GM23248 (cell line): ENCODE measurements at regions not wholly inside any gene's neighbourhood (a gene's known extent, or its start where the extent isn't known, plus 50 kb on each side); places are given as distances from the start of the nearest gene placed in this dataset.

Experiments
- DNase-seq: peaks from one replicate; pipeline ENCODE4 v3.0.0-alpha.2; 2015
- H2AFZ ChIP-seq: fragments of 200-600 bp; sonication (generic); 2 replicates; pipeline ENCODE4 v1.6.1; 2016; ENCODE audit warnings: antibody characterized with exemption
- H3F3A ChIP-seq: fragments of 200-600 bp; sonication (generic); 2 replicates; pipeline ENCODE4 v1.6.1; 2016; ENCODE audit warnings: mild to moderate bottlenecking, antibody characterized with exemption, mixed run types; ENCODE audit not compliant: insufficient read depth
- H3K27ac ChIP-seq: fragments of 200-600 bp; sonication (generic); 2 replicates; pipeline ENCODE4 v1.5.1; 2016; ENCODE audit warnings: mild to moderate bottlenecking
- H3K27me3 ChIP-seq: fragments of 200-600 bp; sonication (generic); replicated peaks from 2 replicates; pipeline ENCODE4 v1.6.1; 2016; ENCODE audit warnings: mild to moderate bottlenecking; ENCODE audit not compliant: insufficient read depth
- H3K36me3 ChIP-seq: fragments of 200-600 bp; sonication (generic); 2 replicates; pipeline ENCODE4 v1.6.1; 2016; ENCODE audit warnings: low read depth, mild to moderate bottlenecking
- H3K4me1 ChIP-seq: fragments of 200-600 bp; sonication (generic); 2 replicates; pipeline ENCODE4 v1.6.1; 2016; ENCODE audit warnings: mild to moderate bottlenecking; ENCODE audit not compliant: insufficient read depth
- H3K4me2 ChIP-seq: fragments of 200-600 bp; sonication (generic); one replicate; pipeline ENCODE4 v1.6.1; 2016; ENCODE audit warnings: mild to moderate bottlenecking; ENCODE audit not compliant: unreplicated experiment
- H3K4me3 ChIP-seq: fragments of 200-600 bp; sonication (generic); 2 replicates; pipeline ENCODE4 v1.5.1; 2016; ENCODE audit warnings: mild to moderate bottlenecking
- H3K79me2 ChIP-seq: fragments of 200-600 bp; sonication (generic); 2 replicates; pipeline ENCODE4 v1.6.1; 2016; ENCODE audit warnings: mild to moderate bottlenecking; ENCODE audit not compliant: insufficient read depth
- H3K9ac ChIP-seq: fragments of 200-600 bp; sonication (generic); 2 replicates; pipeline ENCODE4 v1.6.1; 2016; ENCODE audit warnings: mild to moderate bottlenecking
- H3K9me2 ChIP-seq: fragments of 200-600 bp; sonication (generic); 2 replicates; pipeline ENCODE4 v1.6.1; 2016; ENCODE audit warnings: mixed run types, mild to moderate bottlenecking, moderate library complexity; ENCODE audit not compliant: insufficient read depth
- H3K9me3 ChIP-seq: fragments of 200-600 bp; sonication (generic); one replicate; pipeline ENCODE4 v1.6.1; 2017; ENCODE audit warnings: low read depth
- H4K20me1 ChIP-seq: fragments of 200-600 bp; sonication (generic); 2 replicates; pipeline ENCODE4 v1.6.0; 2016; ENCODE audit not compliant: insufficient read depth
- EZH2 ChIP-seq: fragments of 200-600 bp; sonication (generic); IDR thresholded peaks from 2 replicates; pipeline ENCODE4 v1.6.1; 2018; ENCODE audit warnings: antibody characterized with exemption, mild to moderate bottlenecking; ENCODE audit not compliant: insufficient read depth, poor library complexity, severe bottlenecking
- EZH2phosphoT487 ChIP-seq: fragments of 200-600 bp; sonication (generic); IDR thresholded peaks from 2 replicates; pipeline ENCODE4 v1.6.1; 2018; ENCODE audit warnings: antibody characterized with exemption, moderate library complexity, mild to moderate bottlenecking, low read depth; ENCODE audit not compliant: insufficient read depth
- WGBS, 2 experiments: methylation state at CpG; one replicate each; pipeline ENCODE4 v1.1.6; 2015 to 2017; ENCODE audit warnings: low lambda C conversion rate in 2 of 2, low coverage in 1 of 2; ENCODE audit errors: missing lambda C conversion rate in 2 of 2; 5-methylcytosine and 5-hydroxymethylcytosine counted together
- in situ Hi-C: fragments of 300-500 bp; cut with MboI; formaldehyde crosslinking; loops from 2 replicates; pipeline ENCODE4 v1.15.0; 2020

DNA sequence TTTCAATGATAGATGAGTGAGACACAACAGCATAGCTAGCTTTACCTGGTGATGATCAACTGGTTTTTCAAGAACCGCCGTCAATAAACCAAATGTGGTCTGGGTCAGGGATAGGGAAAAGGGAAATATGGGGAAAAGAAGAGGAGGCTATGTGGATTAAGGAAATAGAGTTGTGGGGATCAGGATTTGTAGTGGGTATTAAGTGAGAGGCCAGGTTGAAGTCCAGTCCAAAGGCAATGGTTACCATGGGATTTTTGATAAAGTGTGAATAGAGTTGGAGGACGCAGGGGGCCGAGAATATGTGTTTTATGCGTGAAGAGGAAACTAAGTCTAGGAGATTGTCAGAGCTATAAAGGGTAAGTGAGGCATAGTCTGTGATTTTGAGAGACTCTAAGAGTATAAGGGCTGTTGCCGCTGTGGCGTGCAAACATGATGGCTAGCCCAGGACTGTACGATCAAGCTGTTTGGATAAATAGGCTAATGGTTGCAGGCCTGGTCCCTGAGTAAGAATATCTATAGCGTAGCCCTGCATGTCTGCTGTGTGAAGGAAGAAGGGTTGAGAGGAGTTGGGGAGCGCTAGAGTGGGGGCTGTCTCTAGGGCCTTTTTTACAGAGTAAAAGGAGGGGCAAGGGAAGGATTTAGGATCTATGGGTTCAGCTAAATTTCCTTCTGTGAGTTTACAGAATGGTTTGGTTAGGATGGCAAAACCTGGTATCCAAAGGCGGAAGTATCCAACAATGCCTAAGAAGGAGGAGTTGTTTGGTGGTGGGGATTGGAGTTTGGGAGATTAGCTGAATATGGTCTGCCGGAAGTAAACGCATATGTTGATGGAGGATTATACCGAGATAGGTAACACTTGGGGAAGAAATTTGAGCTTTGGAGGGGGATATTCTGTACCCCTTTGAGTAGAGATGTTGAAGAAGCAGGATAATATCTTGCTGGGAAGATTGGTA, 749.7 kb upstream of the ADGRB3 start:
- DNase-seq: no peak
- Histone ChIP-seq H4K20me1 (no peaks in the 10 kb centered on the region), H3K27ac (no peak overlapping the region), H3K9me3 (no peaks in the 10 kb centered on the region), H3K79me2 (no peaks in the 10 kb centered on the region), H3K9me2 (no peaks in the 10 kb centered on the region), H3K9ac (no peak overlapping the region), H3K36me3 (no peaks in the 10 kb centered on the region), H3K4me3 (no peak overlapping the region), H3K4me1 (no peaks in the 10 kb centered on the region), H2AFZ (no peak overlapping the region), H3K4me2 (no peak overlapping the region), H3K27me3 (no peaks in the 10 kb centered on the region), H3F3A (no peaks in the 10 kb centered on the region)
- in situ Hi-C loops: no loop called here
- WGBS, 2 experiments: 50 to 55% methylated on average over 14 of the region's 14 CpGs
- TF ChIP-seq EZH2: no peak
- no peak for TF ChIP-seq EZH2phosphoT487

DNA sequence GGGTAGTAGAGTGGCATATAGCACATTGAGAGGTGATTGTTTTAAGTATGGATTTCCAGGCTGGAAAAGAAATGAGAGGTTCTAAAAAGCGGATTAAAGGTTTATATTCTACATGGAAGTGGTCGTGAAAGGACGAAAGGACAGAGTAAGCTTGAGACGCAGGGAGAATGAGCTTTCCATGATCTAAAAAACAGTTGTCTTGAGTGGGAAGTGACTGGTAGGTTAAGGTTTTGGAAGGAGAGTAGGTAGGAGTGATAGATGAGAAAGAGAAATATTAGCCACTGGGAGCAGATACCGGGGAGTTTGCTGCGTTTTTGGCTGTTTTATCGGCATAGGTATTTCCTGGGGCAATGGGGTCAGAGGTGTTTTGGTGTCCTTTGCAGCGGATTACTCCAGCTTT, 750.6 kb upstream of the ADGRB3 start:
- H2AFZ ChIP-seq: no peak overlapping the region
- no peak overlapping the region for H3K27ac ChIP-seq
- no peaks in the 10 kb centered on the region for H3K9me3 ChIP-seq
- H4K20me1 ChIP-seq: no peaks in the 10 kb centered on the region
- H3F3A ChIP-seq: no peaks in the 10 kb centered on the region
- 36 to 43% methylated on average over 8 of the region's 8 CpGs for WGBS, 2 experiments
- no peaks in the 10 kb centered on the region for H3K9me2 ChIP-seq
- TF ChIP-seq EZH2 (no peak), EZH2phosphoT487 (no peak)
- no peak overlapping the region for H3K4me3 ChIP-seq
- in situ Hi-C loops: no loop called here
- no peak for DNase-seq
- no peak overlapping the region for H3K9ac ChIP-seq
- H3K4me1 ChIP-seq: no peaks in the 10 kb centered on the region
- no peaks in the 10 kb centered on the region for H3K27me3 ChIP-seq
- no peaks in the 10 kb centered on the region for H3K36me3 ChIP-seq
- no peaks in the 10 kb centered on the region for H3K79me2 ChIP-seq
- no peak overlapping the region for H3K4me2 ChIP-seq

DNA sequence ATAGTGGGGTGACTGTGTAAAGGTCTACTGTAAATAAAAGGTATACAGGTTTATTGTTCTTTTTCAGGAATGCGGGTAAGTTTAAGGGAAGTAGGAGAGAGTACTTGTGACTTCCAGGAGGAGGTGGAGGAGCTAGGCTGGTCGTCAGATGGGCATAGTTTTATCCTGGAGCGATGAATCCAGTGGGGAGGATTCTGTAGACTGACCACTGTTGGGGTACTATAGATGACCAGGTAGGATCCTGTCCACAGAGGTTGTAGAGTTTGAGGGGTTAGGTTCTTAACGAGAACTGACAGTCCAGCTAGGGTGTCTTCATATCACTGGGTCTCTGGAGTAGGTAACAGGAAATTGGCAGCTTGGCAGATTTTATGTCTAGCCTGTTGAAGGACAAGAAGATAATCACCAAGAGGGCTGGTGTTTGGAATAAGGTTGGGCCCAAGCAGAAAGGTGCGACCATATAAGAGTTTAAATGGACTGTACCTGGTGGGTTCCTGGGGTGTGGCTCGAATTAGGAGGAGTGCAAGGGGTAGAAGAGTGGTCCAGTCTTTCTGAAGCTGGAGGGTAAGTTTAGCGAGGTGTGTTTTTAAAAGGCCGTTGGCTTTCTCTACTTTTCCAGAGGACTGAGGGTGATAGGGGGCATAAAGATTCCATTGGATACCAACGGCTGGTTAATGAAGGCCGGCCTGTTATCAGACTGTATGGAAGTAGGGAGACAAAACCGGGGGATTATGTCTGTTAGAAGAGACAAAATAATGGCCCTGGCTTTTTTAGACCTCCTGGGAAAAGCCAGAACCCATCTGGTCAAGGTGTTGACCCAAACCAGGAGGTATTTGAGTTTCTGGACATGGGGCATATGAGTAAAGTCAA, 751.3 kb upstream of the ADGRB3 start:
- Histone ChIP-seq H3K4me2 (no peak overlapping the region), H3K9ac (no peak overlapping the region), H2AFZ (no peak overlapping the region), H3K9me2 (no peaks in the 10 kb centered on the region), H3F3A (no peaks in the 10 kb centered on the region), H3K27me3 (no peaks in the 10 kb centered on the region), H4K20me1 (no peaks in the 10 kb centered on the region), H3K79me2 (no peaks in the 10 kb centered on the region), H3K27ac (no peak overlapping the region), H3K36me3 (no peaks in the 10 kb centered on the region), H3K4me3 (no peak overlapping the region), H3K4me1 (no peaks in the 10 kb centered on the region), H3K9me3 (no peaks in the 10 kb centered on the region)
- in situ Hi-C loops: no loop called here
- WGBS, 2 experiments: 32% methylated on average over 11 of the region's 11 CpGs
- no peak for DNase-seq
- TF ChIP-seq EZH2: no peak
- no peak for TF ChIP-seq EZH2phosphoT487

DNA sequence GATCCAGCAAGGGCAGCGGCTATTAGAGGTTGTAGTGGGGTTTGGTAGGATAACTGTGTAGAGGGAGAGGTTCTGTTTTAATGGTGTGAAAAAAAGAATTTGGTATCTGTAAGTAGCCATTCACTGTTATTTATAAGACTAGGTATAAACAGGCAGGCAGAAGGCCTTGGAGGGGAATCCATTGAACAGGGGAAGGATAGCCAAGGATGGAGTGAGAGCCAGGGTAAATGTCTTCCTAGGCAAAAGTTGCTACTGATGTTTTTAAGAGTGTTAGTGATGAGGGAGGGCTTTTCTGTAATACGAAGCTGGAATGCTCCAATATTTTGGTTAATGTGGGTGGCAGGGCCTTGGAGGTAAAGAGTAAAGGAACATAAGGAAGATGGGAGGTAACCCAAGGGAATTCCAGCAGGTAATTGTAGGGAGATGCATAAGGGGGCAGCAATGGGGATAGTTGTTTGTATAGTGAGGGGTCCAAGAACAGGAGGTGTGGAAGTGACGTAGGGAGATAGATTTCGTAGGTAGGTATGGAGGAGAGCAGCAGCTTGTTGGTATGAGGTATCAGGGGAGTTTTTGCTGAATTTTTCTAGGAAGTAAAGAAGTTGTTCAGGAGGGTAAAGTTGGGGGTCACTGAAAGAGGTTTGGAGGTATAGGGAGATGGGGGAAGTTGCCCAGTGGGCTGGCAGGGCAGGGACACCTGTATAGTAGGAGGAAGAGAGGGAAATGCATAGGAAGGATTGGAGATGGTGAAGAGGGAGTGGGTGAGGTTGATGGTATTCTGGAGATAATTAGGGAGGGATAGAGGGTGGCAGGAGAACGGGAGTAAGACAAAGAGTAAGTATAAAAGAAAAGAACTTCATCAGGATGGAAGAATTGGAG, 752.4 kb upstream of the ADGRB3 start:
- in situ Hi-C loops: no loop called here
- Histone ChIP-seq H3K4me1 (no peaks in the 10 kb centered on the region), H4K20me1 (no peaks in the 10 kb centered on the region), H3K9ac (no peak overlapping the region), H3K4me2 (no peak overlapping the region), H3K79me2 (no peaks in the 10 kb centered on the region), H3K27me3 (no peaks in the 10 kb centered on the region), H3K9me3 (no peaks in the 10 kb centered on the region), H3K36me3 (no peaks in the 10 kb centered on the region), H3F3A (no peaks in the 10 kb centered on the region), H2AFZ (no peak overlapping the region), H3K27ac (no peak overlapping the region), H3K4me3 (no peak overlapping the region), H3K9me2 (no peaks in the 10 kb centered on the region)
- WGBS, 2 experiments: 16 to 20% methylated on average over 5 of the region's 5 CpGs
- TF ChIP-seq EZH2phosphoT487 (no peak), EZH2 (no peak)
- no peak for DNase-seq
